Effector CD8-positive, alpha-beta T cell (primary cell): ENCODE measurements at regions not wholly inside any gene's neighbourhood (a gene's known extent, or its start where the extent isn't known, plus 50 kb on each side); places are given as distances from the start of the nearest gene placed in this dataset.

Source experiments
- DNase-seq: peaks from one replicate; lab custom pipeline; 2025; lab: John Stamatoyannopoulos, UW

GRCh38 chr2:234339011-234339410 lies 157.9 kb downstream of the ARL4C start:
- DNase-seq, result no peak

GRCh38 chr2:234335661-234336228 lies 161.1 kb downstream of the ARL4C start:
- DNase-seq, result no peak

- no peak for DNase-seq
Measured at GRCh38 chr2:234334756-234335155, 162.1 kb downstream of the ARL4C start.

- DNase-seq, result no peak
Measured at GRCh38 chr2:234334151-234334550, 162.7 kb downstream of the ARL4C start.

- DNase-seq, result no peak
Measured at GRCh38 chr2:234333168-234334130, 163.4 kb downstream of the ARL4C start.

GRCh38 chr2:234331966-234332365 lies 164.9 kb downstream of the ARL4C start:
- DNase-seq, result no peak

- no peak for DNase-seq
Measured at GRCh38 chr2:234331566-234331965, 165.3 kb downstream of the ARL4C start.

- DNase-seq, result no peak
Measured at GRCh38 chr2:234330902-234331301, 166.0 kb downstream of the ARL4C start.

GRCh38 chr2:234329202-234329960 lies 167.5 kb downstream of the ARL4C start:
- DNase-seq, result no peak

GRCh38 chr2:234328444-234328990 lies 168.4 kb downstream of the ARL4C start:
- no peak for DNase-seq

GRCh38 chr2:234326694-234327093 lies 170.2 kb downstream of the ARL4C start:
- no peak for DNase-seq

GRCh38 chr2:234324116-234324515 lies 172.8 kb downstream of the ARL4C start:
- DNase-seq, result no peak

GRCh38 chr2:234322766-234323465 lies 174.0 kb downstream of the ARL4C start:
- no peak for DNase-seq

- DNase-seq, result no peak
Measured at GRCh38 chr2:234320066-234320465, 176.8 kb downstream of the ARL4C start.

- no peak for DNase-seq
Measured at GRCh38 chr2:234318361-234318760, 178.5 kb downstream of the ARL4C start.

GRCh38 chr2:234313558-234313957 lies 183.3 kb downstream of the ARL4C start:
- DNase-seq, result no peak

- no peak for DNase-seq
Measured at GRCh38 chr2:234310166-234310565, 186.7 kb downstream of the ARL4C start.

- DNase-seq, result no peak
Measured at GRCh38 chr2:234309431-234309830, 187.4 kb downstream of the ARL4C start.

- DNase-seq, result peak; percentile 2
Measured at GRCh38 chr2:234308813-234309195, 188.1 kb downstream of the ARL4C start.

- no peak for DNase-seq
Measured at GRCh38 chr2:234308073-234308812, 188.6 kb downstream of the ARL4C start.
